GM21447 (cell line): ENCODE measurements at regions not wholly inside any gene's neighbourhood (a gene's known extent, or its start where the extent isn't known, plus 50 kb on each side); places are given as distances from the start of the nearest gene placed in this dataset.
"Not testable (repeated sequence)": the region's sequence is repeated elsewhere in the genome, so short reads cannot be mapped to it uniquely, and the experiment has no call there.

Experiments used
- ATAC-seq: cut with Tn5 transposase; IDR thresholded peaks from one replicate; pipeline ENCODE4 v1.9.1; 2021; ENCODE audit not compliant: unreplicated experiment

GRCh38 chr12:75656648-75657047 is 145.2 kb upstream of the KRR1 start:
- ATAC-seq: no peak

DNA sequence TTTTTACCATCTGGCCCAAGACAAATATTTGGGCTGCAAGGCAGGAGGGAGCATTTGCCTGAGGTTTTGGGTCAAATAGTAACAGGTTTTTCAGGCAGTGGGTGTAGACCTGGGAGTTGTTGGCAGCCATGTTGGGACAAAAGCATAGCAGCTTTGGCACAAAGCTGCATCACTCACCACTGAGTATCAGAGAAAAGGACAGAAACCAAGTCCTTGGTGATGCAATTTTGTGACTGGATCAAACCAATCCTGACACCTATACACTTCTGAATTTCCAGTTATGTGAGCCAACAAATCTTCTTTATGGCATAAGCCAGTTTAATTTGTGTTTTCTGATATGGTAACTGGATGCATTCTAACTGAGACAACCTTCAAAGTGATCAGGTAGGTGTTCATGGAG is 144.8 kb upstream of the KRR1 start:
- no peak for ATAC-seq

GRCh38 chr12:75655315-75655806 is 144.0 kb upstream of the KRR1 start:
- peak; percentile 52 for ATAC-seq

- ATAC-seq: no peak
These were observed 139.9 kb upstream of the KRR1 start for GRCh38 chr12:75651342-75651695.

GRCh38 chr12:75650595-75651341 is 139.4 kb upstream of the KRR1 start:
- no peak for ATAC-seq

DNA sequence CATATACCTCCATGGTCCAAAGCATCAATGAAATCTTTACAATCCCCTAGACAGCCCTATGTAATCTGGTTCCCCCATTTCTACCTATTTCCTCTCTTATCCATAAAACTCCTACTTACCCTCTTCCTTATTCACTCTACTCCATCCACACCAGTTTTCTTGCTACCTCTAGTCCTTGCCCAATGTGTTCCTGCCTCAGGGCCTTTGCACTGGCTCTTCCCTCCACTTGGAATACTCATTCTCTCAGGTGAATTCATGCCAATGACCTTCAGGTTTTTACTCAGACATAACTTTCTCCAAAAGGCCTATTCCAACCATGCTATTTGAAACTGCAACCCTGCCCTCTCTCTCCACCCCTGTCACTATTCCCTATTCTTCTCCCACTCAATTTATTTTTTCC is 138.7 kb upstream of the KRR1 start:
- ATAC-seq: no peak

DNA sequence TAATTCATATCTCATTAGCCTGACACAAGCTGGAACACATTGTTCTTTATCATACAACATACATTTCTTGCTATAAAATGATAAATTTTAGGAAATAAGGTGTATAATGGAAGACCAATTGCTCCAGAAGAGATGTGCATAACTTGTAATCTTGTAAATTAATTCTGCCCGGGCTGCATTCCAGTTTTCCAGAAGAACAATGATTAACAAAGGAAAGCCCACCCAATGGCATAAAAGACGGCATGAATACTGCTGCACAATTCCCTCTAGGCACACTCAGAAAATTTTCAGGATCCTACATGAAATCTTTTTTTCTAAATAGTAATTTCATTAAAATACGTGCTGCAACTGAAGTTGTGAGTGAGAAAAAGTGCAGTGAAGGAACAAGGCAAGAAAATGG is 137.4 kb upstream of the KRR1 start:
- ATAC-seq: no peak

DNA sequence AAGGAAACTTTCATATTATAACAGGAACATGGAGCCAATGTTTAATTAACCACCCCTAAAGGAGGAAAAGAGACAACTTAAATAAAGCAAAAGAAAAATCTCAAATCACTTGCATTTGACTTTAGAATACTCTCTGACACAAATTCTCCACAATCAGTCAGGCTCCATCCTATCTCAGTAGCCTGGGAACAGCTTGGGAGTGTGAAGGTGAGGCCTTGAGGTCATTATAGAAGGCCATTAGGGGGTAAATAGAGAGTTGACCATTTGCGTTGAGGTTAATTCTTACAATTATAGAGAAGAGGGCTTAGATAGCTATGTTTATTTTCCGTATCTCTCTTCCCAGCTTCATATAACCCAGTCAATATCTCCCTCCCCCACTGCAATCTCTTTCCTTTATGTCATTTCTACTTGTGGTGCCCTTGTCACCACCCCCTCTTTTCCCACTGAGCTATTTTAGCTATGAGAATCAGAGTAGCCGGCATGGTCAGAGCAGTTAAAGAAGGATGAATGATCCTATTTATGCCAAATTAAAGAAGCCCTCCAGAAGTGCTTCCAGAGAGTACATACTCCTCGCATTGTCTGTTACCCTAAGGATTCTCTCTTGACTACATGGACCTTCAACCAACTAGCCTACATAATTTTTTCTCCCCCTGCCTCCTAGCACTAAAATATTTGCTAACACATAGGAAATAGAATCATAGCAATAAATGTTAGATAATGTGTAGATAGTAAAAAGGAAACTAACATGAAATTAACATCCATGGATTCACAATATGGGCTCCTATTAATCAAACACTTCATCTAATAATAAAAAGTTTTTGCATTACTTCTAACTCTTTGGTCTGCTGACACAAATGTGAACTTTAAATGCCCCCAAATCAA is 135.2 kb upstream of the KRR1 start:
- ATAC-seq: no peak

DNA sequence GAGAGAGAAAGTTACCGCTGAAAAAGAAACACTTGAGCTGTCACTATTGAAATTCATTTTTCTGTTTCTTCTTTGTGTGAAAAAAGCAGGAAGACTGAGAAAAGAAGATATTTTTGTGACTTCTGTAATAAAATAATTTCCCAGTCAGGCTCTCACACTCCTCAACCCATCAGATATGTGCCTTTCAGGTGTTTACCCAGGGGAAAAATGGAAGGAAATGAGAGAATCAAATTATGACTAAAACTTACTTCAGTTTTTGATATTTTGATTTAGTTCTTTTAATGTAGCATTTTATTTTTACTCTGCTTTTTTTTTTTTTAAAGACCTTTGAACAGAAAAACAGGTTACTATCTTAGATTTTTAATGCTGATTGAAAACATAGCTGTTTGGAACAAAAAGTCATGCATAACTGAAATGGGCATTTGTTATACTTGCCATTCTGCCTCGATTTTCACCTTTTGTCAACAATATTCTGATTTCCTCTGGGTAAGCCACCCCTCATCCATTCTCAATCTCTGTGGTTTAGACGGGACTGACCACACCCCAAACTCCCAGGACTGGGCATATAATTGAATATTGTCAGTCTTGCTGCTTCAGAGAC is 133.2 kb upstream of the KRR1 start:
- no peak for ATAC-seq

- ATAC-seq: not testable (repeated sequence)
These were observed 131.7 kb upstream of the KRR1 start for GRCh38 chr12:75643119-75643518.

GRCh38 chr12:75642226-75642625 is 130.8 kb upstream of the KRR1 start:
- no peak for ATAC-seq

DNA sequence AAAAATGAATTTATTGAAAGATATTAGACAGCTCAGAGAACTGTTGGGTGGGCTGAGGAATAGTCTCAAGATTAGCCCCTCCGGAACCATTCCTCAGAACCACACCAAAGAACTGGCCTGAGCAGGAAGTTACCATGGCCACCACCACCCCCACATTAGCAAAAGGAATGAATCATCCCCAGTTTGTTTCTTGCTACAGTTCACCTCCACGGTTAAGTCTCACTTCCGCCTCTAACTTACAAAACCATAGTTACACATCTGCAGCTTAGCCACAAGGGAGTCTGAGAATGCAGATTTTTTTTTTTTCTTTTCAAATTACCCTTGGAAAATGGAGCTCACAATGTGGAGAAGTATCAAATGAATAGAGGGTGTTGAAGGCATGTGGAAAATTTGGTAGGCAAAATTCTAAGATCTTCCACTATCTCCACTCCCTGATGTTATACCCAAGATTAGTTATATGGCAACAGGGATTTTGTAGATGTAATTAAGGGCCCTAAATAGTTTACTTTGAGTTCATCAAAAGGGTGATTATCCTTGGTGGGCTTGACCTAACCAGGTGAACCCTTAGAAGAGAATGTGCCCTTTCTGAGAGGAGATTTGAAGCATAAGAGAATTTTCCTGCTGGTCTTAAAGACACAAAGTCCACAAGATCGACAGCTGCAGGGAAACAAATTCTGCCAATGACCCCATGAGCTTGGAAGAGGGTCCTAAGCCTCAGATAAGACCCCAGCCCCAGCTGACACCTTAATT is 129.8 kb upstream of the KRR1 start:
- ATAC-seq: peak; percentile 100

GRCh38 chr12:75638792-75639191 is 127.4 kb upstream of the KRR1 start:
- ATAC-seq: no peak

DNA sequence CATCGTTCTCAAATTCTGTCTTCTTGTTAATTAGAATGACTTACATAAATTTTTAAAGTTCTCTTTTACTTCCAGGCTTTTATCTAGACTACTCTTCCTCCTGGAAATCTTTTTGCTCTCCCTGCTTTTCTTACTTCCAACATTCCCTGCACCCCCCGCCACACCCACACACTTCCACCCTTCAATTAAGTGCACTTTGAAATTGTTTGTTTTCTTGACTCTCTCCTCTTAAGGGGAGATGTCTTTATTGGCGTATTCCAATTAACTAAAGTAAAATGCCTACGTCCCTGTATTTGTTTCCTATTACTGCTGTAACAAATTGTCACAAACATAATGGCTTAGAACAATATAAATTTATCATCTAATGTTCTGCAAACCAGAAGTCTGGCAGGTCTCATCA is 125.2 kb upstream of the KRR1 start:
- no peak for ATAC-seq

- peak; percentile 82 for ATAC-seq
These were observed 124.4 kb upstream of the KRR1 start for GRCh38 chr12:75635606-75636444.

DNA sequence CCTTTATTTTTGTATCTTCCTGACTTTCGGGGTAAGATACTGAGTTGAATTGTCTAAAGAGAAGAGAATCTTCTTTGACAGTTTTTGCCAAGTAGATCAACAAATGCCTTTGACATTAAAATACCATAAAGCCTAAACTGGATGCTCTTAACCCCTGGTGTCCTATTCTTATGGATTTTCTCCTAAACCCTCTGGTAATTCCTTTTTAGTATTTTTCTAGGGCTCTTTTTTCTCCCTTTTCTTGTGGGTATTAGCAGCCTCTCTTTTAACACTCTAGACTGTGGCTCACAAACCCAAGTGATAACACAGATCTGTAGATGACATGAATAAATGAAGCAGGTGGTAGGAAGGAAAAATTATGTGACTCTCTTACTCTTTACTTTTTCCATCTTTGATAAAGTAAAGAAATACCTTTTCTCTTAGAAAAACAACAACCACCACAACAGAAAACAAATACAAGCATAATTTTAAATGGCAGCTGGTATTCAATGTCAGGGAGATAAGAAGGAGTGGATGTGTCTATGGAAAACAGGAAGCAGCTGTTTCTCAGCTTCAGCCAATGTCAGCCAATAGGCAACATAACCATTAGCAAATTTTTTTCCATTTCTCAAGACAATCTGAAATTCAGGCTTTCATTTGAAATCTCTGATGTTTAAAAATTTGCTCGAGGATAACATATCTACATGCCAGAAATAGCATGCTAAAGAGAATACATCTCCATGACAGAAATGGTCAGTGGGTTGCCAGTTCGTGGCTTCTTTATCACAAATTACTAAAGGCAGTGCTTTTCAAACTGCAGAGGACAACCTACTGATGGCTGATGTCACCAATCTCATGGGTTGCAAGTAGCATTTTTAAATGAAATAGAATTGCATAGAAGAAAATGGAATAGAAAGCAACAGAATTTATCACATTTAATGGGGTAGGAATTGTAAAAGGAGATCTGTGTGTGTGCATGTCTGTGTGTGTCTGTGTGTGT is 123.1 kb upstream of the KRR1 start:
- no peak for ATAC-seq

DNA sequence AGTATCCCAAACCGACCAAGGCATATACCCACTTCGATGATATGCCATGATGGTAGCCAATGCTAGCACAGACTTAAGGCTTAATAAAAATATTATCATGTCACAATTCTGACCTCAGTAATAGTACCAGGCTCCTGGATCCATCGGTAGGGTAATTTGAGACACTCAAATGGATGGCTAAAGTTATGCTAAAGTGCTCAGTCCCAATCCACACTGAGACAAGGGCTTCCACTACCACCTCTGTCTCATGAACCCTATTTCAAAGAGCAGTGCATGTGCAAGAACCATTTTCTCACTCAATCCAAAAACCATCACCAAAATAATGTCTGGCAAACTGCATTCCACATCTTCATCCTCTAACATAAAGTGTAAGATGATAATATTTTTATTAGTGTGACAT is 122.4 kb upstream of the KRR1 start:
- ATAC-seq: no peak

DNA sequence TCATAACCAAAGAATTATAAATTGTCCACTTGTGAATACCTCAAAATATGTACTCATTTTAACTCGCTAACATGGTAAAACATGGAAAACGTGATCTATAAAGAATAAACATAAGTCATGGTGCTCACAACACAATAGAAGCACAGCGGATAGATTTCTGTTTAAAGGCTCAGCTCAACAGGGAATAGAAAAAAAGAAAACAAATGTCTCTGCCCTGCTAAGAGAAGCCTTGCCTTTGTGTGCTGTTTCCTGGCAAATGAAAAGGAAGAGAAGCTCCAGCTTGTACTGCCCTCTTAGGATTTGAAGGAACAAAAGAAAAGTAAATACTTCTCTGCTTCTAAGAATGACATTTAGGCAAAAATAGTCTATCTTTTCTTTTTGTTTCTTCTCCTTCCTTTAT is 121.0 kb upstream of the KRR1 start:
- ATAC-seq: no peak

GRCh38 chr12:75631831-75632230 is 120.4 kb upstream of the KRR1 start:
- ATAC-seq: no peak
